HepG2 (cell line): ENCODE measurements at regions not wholly inside any gene's neighbourhood (a gene's known extent, or its start where the extent isn't known, plus 50 kb on each side); places are given as distances from the start of the nearest gene placed in this dataset.

ENCODE experiments used
- ATAC-seq: fragments of 200-7000 bp; cut with Tn5 transposase; 3 replicates; pipeline ENCODE4 v1.9.1; 2020; ENCODE audit warnings: mild to moderate bottlenecking, moderate library complexity
- BruUV-seq: library from RNA; stranded (reverse); fragments of 400-500 nt; replicated peaks from 2 replicates; lab custom pipeline; 2021; lab: Mats Ljungman, UMichigan
- CTCF ChIA-PET: fragments of 300-600 bp; formaldehyde crosslinking; extraction: SDS; loops from one replicate; lab custom pipeline; 2021; ENCODE audit warnings: low total read pairs, inconsistent platforms, low intra/inter-chr PET ratio; lab: Yijun Ruan, JAX
- POLR2A ChIA-PET: fragments of 350-600 bp; sonication (Branson Sonifier 250); formaldehyde crosslinking; loops from one replicate; lab custom pipeline; 2020; ENCODE audit warnings: antibody characterized with exemption, inconsistent platforms; lab: Yijun Ruan, JAX
- DNase-seq: peaks from one replicate; pipeline ENCODE4 v3.0.0-alpha.2; 2015; ENCODE audit warnings: low spot score
- FAIRE-seq: peaks from 3 replicates; lab custom pipeline; 2011; peaks lifted over from hg19 to GRCh38; lab: Jason Lieb, UNC
- H2AFZ ChIP-seq: one replicate; pipeline ENCODE4 v1.6.1; 2011; ENCODE audit warnings: low read length, inconsistent platforms
- H3K27ac ChIP-seq: fragments of 300-600 bp; 3 replicates; pipeline ENCODE4 v1.8.0; 2011; ENCODE audit warnings: mixed run types, mild to moderate bottlenecking, mixed read lengths, low read length, inconsistent platforms; ENCODE audit not compliant: insufficient read depth; ENCODE audit errors: extremely low read length
- H3K27me3 ChIP-seq, 2 experiments: fragments of 200-600 bp in 1 of 2; 2 replicates in 1 of 2; 3 replicates in 1 of 2; pipeline versions ENCODE4 v1.6.0 to v1.8.0; 2011; ENCODE audit warnings: low read length in 2 of 2, mild to moderate bottlenecking in 2 of 2, moderate library complexity in 2 of 2, inconsistent platforms in 1 of 2; ENCODE audit not compliant: insufficient read depth in 2 of 2, control insufficient read depth in 1 of 2
- H3K36me3 ChIP-seq, 2 experiments: fragments of 200-600 bp in 1 of 2; replicated peaks in 1 of 2; 2 replicates in 1 of 2; 3 replicates in 1 of 2; pipeline versions ENCODE4 v1.5.1 to v1.8.0; 2011; ENCODE audit warnings: low read length in 2 of 2, inconsistent platforms in 1 of 2; ENCODE audit not compliant: insufficient read depth in 2 of 2, control insufficient read depth in 1 of 2
- H3K4me1 ChIP-seq: 2 replicates; pipeline ENCODE4 v1.5.1; 2012; ENCODE audit warnings: low read length, inconsistent platforms; ENCODE audit not compliant: insufficient read depth
- H3K4me2 ChIP-seq: 2 replicates; pipeline ENCODE4 v1.6.0; 2011; ENCODE audit warnings: low read depth, low read length, inconsistent platforms
- H3K4me3 ChIP-seq, 3 experiments: fragments of 200-600 bp in 1 of 3; sonication (generic), shearing (Covaris generic) in 1 of 3; replicated peaks in 1 of 3; 2 replicates each; pipeline ENCODE4 v1.5.1; 2011 to 2016; ENCODE audit warnings: low read length in 3 of 3, inconsistent platforms in 2 of 3, low read depth in 2 of 3, mild to moderate bottlenecking in 2 of 3, control low read depth in 1 of 3, mixed read lengths in 1 of 3; ENCODE audit not compliant: insufficient read depth in 1 of 3
- H3K79me2 ChIP-seq: one replicate; pipeline ENCODE4 v1.6.1; 2011; ENCODE audit warnings: low read length, inconsistent platforms; ENCODE audit not compliant: insufficient read depth
- H3K9ac ChIP-seq: 2 replicates; pipeline ENCODE4 v1.6.0; 2011; ENCODE audit warnings: mild to moderate bottlenecking, low read depth, low read length, inconsistent platforms; ENCODE audit not compliant: insufficient read depth
- H3K9me3 ChIP-seq: 2 replicates; pipeline ENCODE4 v1.5.1; 2012; ENCODE audit warnings: mild to moderate bottlenecking, low read length
- H4K20me1 ChIP-seq: 2 replicates; pipeline ENCODE4 v1.6.0; 2011; ENCODE audit warnings: inconsistent platforms, mild to moderate bottlenecking, low read length, moderate library complexity; ENCODE audit not compliant: insufficient read depth
- BORCS8-MEF2B ChIP-seq: sonication (generic); formaldehyde crosslinking; IDR thresholded peaks from 2 replicates; pipeline ENCODE4 v1.8.0; 2022; ENCODE audit warnings: mild to moderate bottlenecking, missing genetic modification reagents
- CBX2 ChIP-seq, 2 experiments: fragments of 200-600 bp in 1 of 2; sonication (generic); formaldehyde crosslinking in 1 of 2; IDR thresholded peaks; 2 replicates each; pipeline versions ENCODE4 v1.7.0 to v1.8.1; 2018 to 2022; ENCODE audit warnings: low read depth in 2 of 2, low read length in 1 of 2, mild to moderate bottlenecking in 1 of 2, missing genetic modification reagents in 1 of 2
- DMAP1 ChIP-seq: IDR thresholded peaks from 2 replicates; pipeline ENCODE4 v1.6.1; 2016
- HMGA1 ChIP-seq: sonication (generic); formaldehyde crosslinking; conservative IDR thresholded peaks from 2 replicates; pipeline ENCODE4 v1.4.0; 2020; ENCODE audit warnings: missing genetic modification reagents
- MYC ChIP-seq: sonication (generic); formaldehyde crosslinking; IDR thresholded peaks from 2 replicates; pipeline ENCODE4 v1.9.0; 2021; ENCODE audit warnings: missing genetic modification reagents, borderline replicate concordance
- NCOA1 ChIP-seq: sonication (generic); formaldehyde crosslinking; IDR thresholded peaks from 2 replicates; pipeline ENCODE4 v1.9.0; 2021; ENCODE audit warnings: missing genetic modification reagents
- SP2 ChIP-seq: sonication (generic); formaldehyde crosslinking; IDR thresholded peaks from 2 replicates; pipeline ENCODE4 v1.5.1; 2020; ENCODE audit warnings: mild to moderate bottlenecking, missing genetic modification reagents
- YY1 ChIP-seq: IDR thresholded peaks from 2 replicates; pipeline ENCODE4 v1.6.1; 2011; ENCODE audit warnings: low read length, low read depth, moderate library complexity, mild to moderate bottlenecking; ENCODE audit not compliant: insufficient read depth, insufficient replicate concordance
- ZNF224 ChIP-seq: sonication (generic); formaldehyde crosslinking; IDR thresholded peaks from 2 replicates; pipeline ENCODE4 v1.5.0; 2020; ENCODE audit warnings: mild to moderate bottlenecking, missing genetic modification reagents
- ZNF441 ChIP-seq: sonication (generic); formaldehyde crosslinking; IDR thresholded peaks from 2 replicates; pipeline ENCODE4 v1.7.0; 2021; ENCODE audit warnings: missing genetic modification reagents, borderline replicate concordance
- ZNF720 ChIP-seq: sonication (generic); formaldehyde crosslinking; IDR thresholded peaks from 2 replicates; pipeline ENCODE4 v1.4.0; 2020; ENCODE audit warnings: missing genetic modification reagents
- WGBS: methylation state at CpG from one replicate; pipeline ENCODE4 v1.1.6; 2017; ENCODE audit warnings: low lambda C conversion rate; 5-methylcytosine and 5-hydroxymethylcytosine counted together
- in situ Hi-C: cut with HindIII; loops from 2 replicates; pipeline ENCODE4 v1.10.0; 2017; ENCODE audit warnings: low pct_unique_long_range_greater_than_20kb; ENCODE audit not compliant: extremely low pct_ligation_motif_present
- intact Hi-C: fragments of 100-400 bp; cut with micrococcal nuclease; formaldehyde crosslinking; loops from one replicate; pipeline ENCODE4 v1.10.0; 2022; ENCODE audit not compliant: unreplicated experiment
- TF ChIP-seq, protein P1 (sequence below): IDR thresholded peaks from 2 replicates; pipeline ENCODE4 v1.6.1; 2018; ENCODE audit warnings: missing genetic modification reagents, mild to moderate bottlenecking, missing compliant biosample characterization
- TF ChIP-seq, protein P2 (sequence below): IDR thresholded peaks from 2 replicates; pipeline ENCODE4 v1.6.1; 2016; ENCODE audit warnings: control low read depth
- TF ChIP-seq, protein P3 (sequence below): IDR thresholded peaks from 2 replicates; pipeline ENCODE4 v1.4.0; 2020; ENCODE audit warnings: mild to moderate bottlenecking, missing genetic modification reagents

- CTCF ChIA-PET, result no interaction called here
- no TSS peak for BruUV-seq
- no peaks in the 10 kb centered on the region for H4K20me1 ChIP-seq
Measured at GRCh38 chr5:130985776-130986175, 179.3 kb downstream of the HINT1 start.

DNA sequence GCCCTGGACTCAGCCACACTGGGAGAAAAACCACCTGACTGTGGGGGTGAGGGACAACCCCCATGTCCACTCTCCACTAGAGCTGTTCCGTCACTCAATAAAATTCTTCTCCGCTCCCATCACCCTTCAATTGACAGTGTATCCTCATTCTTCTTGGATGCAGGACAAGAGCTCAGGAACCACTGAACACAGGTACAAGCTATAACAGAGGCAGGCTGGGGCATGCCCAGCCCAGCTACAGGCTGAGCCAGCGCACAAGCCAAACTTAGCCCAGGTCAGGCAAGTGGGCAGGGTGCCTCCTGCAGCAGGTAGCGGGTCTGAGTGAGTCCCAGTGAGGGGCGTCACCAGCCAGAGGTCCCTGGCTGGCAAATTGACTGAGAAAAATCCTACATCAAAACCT, 183.4 kb downstream of the HINT1 start:
- CTCF ChIA-PET, result no interaction called here
- intact Hi-C loops (no loop called here), in situ Hi-C loops (no loop called here)
- no peaks in the 10 kb centered on the region for H4K20me1 ChIP-seq
- ATAC-seq (no peak), FAIRE-seq (no peak), DNase-seq (no peak)
- no peak overlapping the region for H3K27ac ChIP-seq
- H3K4me3 ChIP-seq, result no peak overlapping the region
- no peaks in the 10 kb centered on the region for H3K4me1 ChIP-seq
- no peaks in the 10 kb centered on the region for H3K79me2 ChIP-seq
- no peaks in the 10 kb centered on the region for H3K9me3 ChIP-seq
- POLR2A ChIA-PET, result no interaction called here
- no TSS peak for BruUV-seq
- 73% methylated on average over 2 of the region's 5 CpGs for WGBS
- no peaks in the 10 kb centered on the region for H3K27me3 ChIP-seq
- no peaks in the 10 kb centered on the region for H3K36me3 ChIP-seq
- no peak overlapping the region for H3K4me2 ChIP-seq
- no peak overlapping the region for H2AFZ ChIP-seq
- H3K9ac ChIP-seq, result no peak overlapping the region
- TF ChIP-seq SP2, result no peak
- no peak for TF ChIP-seq DMAP1
- TF ChIP-seq MYC (CRISPR knock-in tag), result no peak
- TF ChIP-seq, protein P1, sequence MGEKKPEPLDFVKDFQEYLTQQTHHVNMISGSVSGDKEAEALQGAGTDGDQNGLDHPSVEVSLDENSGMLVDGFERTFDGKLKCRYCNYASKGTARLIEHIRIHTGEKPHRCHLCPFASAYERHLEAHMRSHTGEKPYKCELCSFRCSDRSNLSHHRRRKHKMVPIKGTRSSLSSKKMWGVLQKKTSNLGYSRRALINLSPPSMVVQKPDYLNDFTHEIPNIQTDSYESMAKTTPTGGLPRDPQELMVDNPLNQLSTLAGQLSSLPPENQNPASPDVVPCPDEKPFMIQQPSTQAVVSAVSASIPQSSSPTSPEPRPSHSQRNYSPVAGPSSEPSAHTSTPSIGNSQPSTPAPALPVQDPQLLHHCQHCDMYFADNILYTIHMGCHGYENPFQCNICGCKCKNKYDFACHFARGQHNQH (CRISPR knock-in tag), result no peak
- no peak for TF ChIP-seq NCOA1 (CRISPR knock-in tag)
- TF ChIP-seq, protein P2, sequence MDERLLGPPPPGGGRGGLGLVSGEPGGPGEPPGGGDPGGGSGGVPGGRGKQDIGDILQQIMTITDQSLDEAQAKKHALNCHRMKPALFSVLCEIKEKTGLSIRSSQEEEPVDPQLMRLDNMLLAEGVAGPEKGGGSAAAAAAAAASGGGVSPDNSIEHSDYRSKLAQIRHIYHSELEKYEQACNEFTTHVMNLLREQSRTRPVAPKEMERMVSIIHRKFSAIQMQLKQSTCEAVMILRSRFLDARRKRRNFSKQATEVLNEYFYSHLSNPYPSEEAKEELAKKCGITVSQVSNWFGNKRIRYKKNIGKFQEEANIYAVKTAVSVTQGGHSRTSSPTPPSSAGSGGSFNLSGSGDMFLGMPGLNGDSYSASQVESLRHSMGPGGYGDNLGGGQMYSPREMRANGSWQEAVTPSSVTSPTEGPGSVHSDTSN (CRISPR knock-in tag), result no peak
- TF ChIP-seq ZNF441 (CRISPR knock-in tag), result no peak
- no peak for TF ChIP-seq CBX2 (IDR thresholded peaks at IDR 0.05; ENCODE audit: low read depth, low read length)
- no peak for TF ChIP-seq CBX2 (CRISPR knock-in tag; IDR thresholded peaks at IDR 0.05; ENCODE audit: low read depth)
- no peak for TF ChIP-seq ZNF224 (CRISPR knock-in tag)
- no peak for TF ChIP-seq ZNF720

More at GRCh38 chr5:130985776-130986175, 179.3 kb downstream of the HINT1 start:
- intact Hi-C loops, result no loop called here
- FAIRE-seq (no peak), DNase-seq (no peak), ATAC-seq (no peak)
- Histone ChIP-seq H3K4me2 (no peak overlapping the region), H2AFZ (no peak overlapping the region), H3K36me3 (no peaks in the 10 kb centered on the region), H3K4me3 (no peak overlapping the region), H3K9ac (no peak overlapping the region), H3K9me3 (no peaks in the 10 kb centered on the region), H3K4me1 (no peaks in the 10 kb centered on the region), H3K79me2 (no peaks in the 10 kb centered on the region), H3K27me3 (no peaks in the 10 kb centered on the region), H3K27ac (no peak overlapping the region)
- no peak for TF ChIP-seq HMGA1
- TF ChIP-seq, protein P3, sequence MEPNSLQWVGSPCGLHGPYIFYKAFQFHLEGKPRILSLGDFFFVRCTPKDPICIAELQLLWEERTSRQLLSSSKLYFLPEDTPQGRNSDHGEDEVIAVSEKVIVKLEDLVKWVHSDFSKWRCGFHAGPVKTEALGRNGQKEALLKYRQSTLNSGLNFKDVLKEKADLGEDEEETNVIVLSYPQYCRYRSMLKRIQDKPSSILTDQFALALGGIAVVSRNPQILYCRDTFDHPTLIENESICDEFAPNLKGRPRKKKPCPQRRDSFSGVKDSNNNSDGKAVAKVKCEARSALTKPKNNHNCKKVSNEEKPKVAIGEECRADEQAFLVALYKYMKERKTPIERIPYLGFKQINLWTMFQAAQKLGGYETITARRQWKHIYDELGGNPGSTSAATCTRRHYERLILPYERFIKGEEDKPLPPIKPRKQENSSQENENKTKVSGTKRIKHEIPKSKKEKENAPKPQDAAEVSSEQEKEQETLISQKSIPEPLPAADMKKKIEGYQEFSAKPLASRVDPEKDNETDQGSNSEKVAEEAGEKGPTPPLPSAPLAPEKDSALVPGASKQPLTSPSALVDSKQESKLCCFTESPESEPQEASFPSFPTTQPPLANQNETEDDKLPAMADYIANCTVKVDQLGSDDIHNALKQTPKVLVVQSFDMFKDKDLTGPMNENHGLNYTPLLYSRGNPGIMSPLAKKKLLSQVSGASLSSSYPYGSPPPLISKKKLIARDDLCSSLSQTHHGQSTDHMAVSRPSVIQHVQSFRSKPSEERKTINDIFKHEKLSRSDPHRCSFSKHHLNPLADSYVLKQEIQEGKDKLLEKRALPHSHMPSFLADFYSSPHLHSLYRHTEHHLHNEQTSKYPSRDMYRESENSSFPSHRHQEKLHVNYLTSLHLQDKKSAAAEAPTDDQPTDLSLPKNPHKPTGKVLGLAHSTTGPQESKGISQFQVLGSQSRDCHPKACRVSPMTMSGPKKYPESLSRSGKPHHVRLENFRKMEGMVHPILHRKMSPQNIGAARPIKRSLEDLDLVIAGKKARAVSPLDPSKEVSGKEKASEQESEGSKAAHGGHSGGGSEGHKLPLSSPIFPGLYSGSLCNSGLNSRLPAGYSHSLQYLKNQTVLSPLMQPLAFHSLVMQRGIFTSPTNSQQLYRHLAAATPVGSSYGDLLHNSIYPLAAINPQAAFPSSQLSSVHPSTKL, result no peak
- no peak for TF ChIP-seq YY1
- TF ChIP-seq BORCS8-MEF2B (CRISPR knock-in tag), result no peak
- in situ Hi-C loops, result no loop called here
- POLR2A ChIA-PET, result no interaction called here
- 11% methylated on average over 2 of the region's 2 CpGs for WGBS
